ENCODE measurements at regions not wholly inside any gene's neighbourhood (a gene's known extent, or its start where the extent isn't known, plus 50 kb on each side); places are given as distances from the start of the nearest gene placed in this dataset.

GRCh38 chr12:4084573-4084972, 189.0 kb upstream of the CCND2 start:
- Histone ChIP-seq H3K36me3 (ENCODE audit: control insufficient read depth in 1 of 2, insufficient read depth in 2 of 2, low read length in 2 of 2) (no peaks in the 10 kb centered on the region), H3K4me2 (ENCODE audit: low read length) (no peak overlapping the region), H3K4me3 (replicated peaks in 1 of 2; ENCODE audit: low read depth in 1 of 2, low read length in 2 of 2) (no peak overlapping the region), H4K20me1 (ENCODE audit: insufficient read depth) (no peaks in the 10 kb centered on the region), H3K27ac (ENCODE audit: low read depth, low read length) (no peak overlapping the region), H3K9me3 (ENCODE audit: control insufficient read depth in 1 of 2, insufficient read depth in 1 of 2, low read depth in 1 of 2, low read length in 2 of 2) (no peaks in the 10 kb centered on the region), H3K4me1 (ENCODE audit: control insufficient read depth in 1 of 2, insufficient read depth in 2 of 2, low read length in 2 of 2) (no peaks in the 10 kb centered on the region), H3K79me2 (ENCODE audit: insufficient read depth, low read length) (no peaks in the 10 kb centered on the region), H3K27me3 (ENCODE audit: insufficient read depth, low read length) (peaks cover 68% of the 10 kb centered on the region), H3K9ac (ENCODE audit: low read length) (no peak overlapping the region), H2AFZ (ENCODE audit: low read depth, low read length, poor library complexity, severe bottlenecking) (no peak overlapping the region), H3K9me2 (ENCODE audit: insufficient read depth) (no peaks in the 10 kb centered on the region)
- intact Hi-C loops (cut with micrococcal nuclease): no loop called here
- ChIA-PET POLR2A (no interaction called here), RAD21 (ENCODE audit: low non-redundant PET in 1 of 2, low total read pairs in 2 of 2, uncharacterized antibody in 2 of 2, unreplicated experiment in 2 of 2) (no interaction called here), CTCF (no interaction called here)
- ATAC-seq: no peak
- TF ChIP-seq CTCF (IDR thresholded peaks at IDR 0.05 in 2 of 3, conservative IDR thresholded peaks at IDR 0.05 in 1 of 3; ENCODE audit: borderline replicate concordance in 1 of 3, insufficient read depth in 1 of 3, low read depth in 2 of 3, low read length in 2 of 3) (no peak), FOSL1 (IDR thresholded peaks at IDR 0.05; ENCODE audit: low read depth) (no peak), SP1 (IDR thresholded peaks at IDR 0.05; ENCODE audit: low read depth) (no peak), YY1 (IDR thresholded peaks at IDR 0.05; ENCODE audit: extremely low read depth, insufficient replicate concordance, low read depth, low read length) (no peak)
- BruUV-seq (replicated peaks): no TSS peak
- no peak for DNase-seq (ENCODE audit: low read depth, low spot score)

GRCh38 chr12:4082809-4083403, 190.7 kb upstream of the CCND2 start:
- Histone ChIP-seq H3K27me3 (ENCODE audit: insufficient read depth, low read length) (peaks cover 74% of the 10 kb centered on the region), H3K4me1 (ENCODE audit: control insufficient read depth in 1 of 2, insufficient read depth in 2 of 2, low read length in 2 of 2) (no peaks in the 10 kb centered on the region), H3K9me3 (ENCODE audit: control insufficient read depth in 1 of 2, insufficient read depth in 1 of 2, low read depth in 1 of 2, low read length in 2 of 2) (no peaks in the 10 kb centered on the region), H2AFZ (ENCODE audit: low read depth, low read length, poor library complexity, severe bottlenecking) (no peak overlapping the region), H3K9ac (ENCODE audit: low read length) (no peak overlapping the region), H3K4me2 (ENCODE audit: low read length) (no peak overlapping the region), H4K20me1 (ENCODE audit: insufficient read depth) (no peaks in the 10 kb centered on the region), H3K79me2 (ENCODE audit: insufficient read depth, low read length) (no peaks in the 10 kb centered on the region), H3K4me3 (replicated peaks in 1 of 2; ENCODE audit: low read depth in 1 of 2, low read length in 2 of 2) (no peak overlapping the region), H3K9me2 (ENCODE audit: insufficient read depth) (no peaks in the 10 kb centered on the region), H3K36me3 (ENCODE audit: control insufficient read depth in 1 of 2, insufficient read depth in 2 of 2, low read length in 2 of 2) (no peaks in the 10 kb centered on the region), H3K27ac (ENCODE audit: low read depth, low read length) (no peak overlapping the region)
- intact Hi-C loops (cut with micrococcal nuclease): no loop called here
- RAD21 ChIA-PET (ENCODE audit: low non-redundant PET in 1 of 2, low total read pairs in 2 of 2, uncharacterized antibody in 2 of 2, unreplicated experiment in 2 of 2): no interaction called here
- BruUV-seq (replicated peaks): no TSS peak
- ATAC-seq: no peak
- POLR2A ChIA-PET: no interaction called here
- no peak for DNase-seq (ENCODE audit: low read depth, low spot score)
- CTCF ChIA-PET: no interaction called here
- TF ChIP-seq RAD21 (IDR thresholded peaks at IDR 0.05; ENCODE audit: low read depth) (no peak), POLR2AphosphoS5 (IDR thresholded peaks at IDR 0.05; ENCODE audit: low read depth, low read length) (no peak), REST (IDR thresholded peaks at IDR 0.05; ENCODE audit: low read depth) (no peak), FOSL1 (IDR thresholded peaks at IDR 0.05; ENCODE audit: low read depth) (no peak), CEBPB (IDR thresholded peaks at IDR 0.05; ENCODE audit: low read depth) (no peak), ZBTB33 (IDR thresholded peaks at IDR 0.05; ENCODE audit: extremely low read depth, insufficient replicate concordance, low read length) (no peak), EZH2phosphoT487 (IDR thresholded peaks at IDR 0.05; ENCODE audit: borderline replicate concordance) (no peak), YY1 (IDR thresholded peaks at IDR 0.05; ENCODE audit: extremely low read depth, insufficient replicate concordance, low read depth, low read length) (no peak), SP1 (IDR thresholded peaks at IDR 0.05; ENCODE audit: low read depth) (no peak), POLR2A (IDR thresholded peaks at IDR 0.05; ENCODE audit: borderline replicate concordance, extremely low read depth, insufficient read depth, insufficient read length) (no peak), SIN3A (IDR thresholded peaks at IDR 0.05; ENCODE audit: low read depth) (no peak)

Measured in HCT116 (cell line).